K562 (cell line): ENCODE measurements at regions not wholly inside any gene's neighbourhood (a gene's known extent, or its start where the extent isn't known, plus 50 kb on each side); places are given as distances from the start of the nearest gene placed in this dataset.
"Not testable (repeated sequence)": the region's sequence is repeated elsewhere in the genome, so short reads cannot be mapped to it uniquely, and the experiment has no call there.

Experiments
- ATAC-seq: fragments of 200-7000 bp; cut with Tn5 transposase; 3 replicates; pipeline ENCODE4 v1.9.1; 2020; ENCODE audit warnings: moderate library complexity
- BruUV-seq: library from RNA; stranded (reverse); fragments of 400-500 nt; replicated peaks from 2 replicates; lab custom pipeline; 2021; lab: Mats Ljungman, UMichigan
- CTCF ChIA-PET: fragments of 300-600 bp; formaldehyde crosslinking; extraction: SDS; loops from one replicate; lab custom pipeline; 2021; ENCODE audit warnings: low intra/inter-chr PET ratio; lab: Yijun Ruan, JAX
- POLR2A ChIA-PET: fragments of 300-600, 350-650 bp; sonication (Branson Sonifier 250); formaldehyde crosslinking; extraction: SDS; loops from one replicate; lab custom pipeline; 2021; ENCODE audit warnings: antibody characterized with exemption, inconsistent platforms; lab: Yijun Ruan, JAX
- DNase-seq, 4 experiments: peaks; one replicate each; pipeline versions ENCODE4 v3.0.0 to v3.0.0-alpha.2; 2011 to 2018; ENCODE audit warnings: low spot score in 3 of 4, mixed read lengths in 3 of 4; ENCODE audit errors: extremely low read depth in 1 of 4
- FAIRE-seq: peaks from 2 replicates; lab custom pipeline; 2011; peaks lifted over from hg19 to GRCh38; lab: Jason Lieb, UNC
- H2AFZ ChIP-seq: 2 replicates; pipeline ENCODE4 v1.6.0; 2011; ENCODE audit warnings: low read depth, low read length, control low read depth, inconsistent platforms
- H3K27ac ChIP-seq: fragments of 200-600 bp; 3 replicates; pipeline ENCODE4 v1.8.0; 2011; ENCODE audit warnings: low read depth, mild to moderate bottlenecking, control low read depth, inconsistent platforms, low read length, moderate library complexity, mixed read lengths; ENCODE audit errors: extremely low read depth
- H3K27me3 ChIP-seq, 2 experiments: fragments of 300-600 bp in 1 of 2; 2 replicates in 1 of 2; 3 replicates in 1 of 2; pipeline versions ENCODE4 v1.6.0 to v1.8.0; 2011; ENCODE audit warnings: inconsistent platforms in 2 of 2, low read length in 2 of 2, mild to moderate bottlenecking in 1 of 2, mixed read lengths in 1 of 2, moderate library complexity in 1 of 2; ENCODE audit not compliant: control insufficient read depth in 2 of 2, insufficient read depth in 2 of 2
- H3K36me3 ChIP-seq: fragments of 300-600 bp; 3 replicates; pipeline ENCODE4 v1.8.0; 2011; ENCODE audit warnings: mild to moderate bottlenecking, low read length, inconsistent platforms; ENCODE audit not compliant: control insufficient read depth, insufficient read depth
- H3K4me1 ChIP-seq, 2 experiments: fragments of 200-600 bp in 1 of 2; replicated peaks in 1 of 2; 2 replicates in 1 of 2; 3 replicates in 1 of 2; pipeline versions ENCODE4 v1.5.1 to v1.8.0; 2011; ENCODE audit warnings: inconsistent platforms in 2 of 2, low read length in 2 of 2, mild to moderate bottlenecking in 1 of 2, mixed read lengths in 1 of 2, moderate library complexity in 1 of 2; ENCODE audit not compliant: control insufficient read depth in 2 of 2, insufficient read depth in 2 of 2
- H3K4me2 ChIP-seq: 2 replicates; pipeline ENCODE4 v1.6.1; 2011; ENCODE audit warnings: low read length, control low read depth, inconsistent platforms, mixed read lengths; ENCODE audit not compliant: insufficient read depth
- H3K4me3 ChIP-seq: fragments of 200-600 bp; sonication (generic), shearing (Covaris generic); 2 replicates; pipeline ENCODE4 v1.5.1; 2016; ENCODE audit warnings: control low read depth, inconsistent platforms
- H3K79me2 ChIP-seq: fragments of 200-600 bp; 3 replicates; pipeline ENCODE4 v1.8.0; 2011; ENCODE audit warnings: low read length, inconsistent platforms; ENCODE audit not compliant: control insufficient read depth, insufficient read depth
- H3K9ac ChIP-seq, 2 experiments: 2 replicates each; pipeline versions ENCODE4 v1.6.0 to v1.6.1; 2011; ENCODE audit warnings: low read depth in 2 of 2, low read length in 2 of 2, control low read depth in 1 of 2, inconsistent platforms in 1 of 2, mild to moderate bottlenecking in 1 of 2, mixed read lengths in 1 of 2; ENCODE audit not compliant: insufficient read depth in 1 of 2
- H3K9me1 ChIP-seq: one replicate; pipeline ENCODE4 v1.6.0; 2011; ENCODE audit warnings: inconsistent platforms, mild to moderate bottlenecking, low read length, moderate library complexity; ENCODE audit not compliant: control insufficient read depth, insufficient read depth
- H3K9me3 ChIP-seq: replicated peaks from 2 replicates; pipeline ENCODE4 v1.5.1; 2011; ENCODE audit warnings: low read depth, low read length, inconsistent platforms; ENCODE audit not compliant: control insufficient read depth, insufficient read depth
- H4K20me1 ChIP-seq: replicated peaks from 2 replicates; pipeline ENCODE4 v1.6.1; 2011; ENCODE audit warnings: low read length, inconsistent platforms, mixed read lengths; ENCODE audit not compliant: control insufficient read depth, insufficient read depth
- C11orf30 ChIP-seq: fragments of 450-650 bp; IDR thresholded peaks from 2 replicates; pipeline ENCODE4 v1.6.1; 2016; ENCODE audit warnings: low read depth, mild to moderate bottlenecking
- MAFF ChIP-seq: IDR thresholded peaks from 2 replicates; pipeline ENCODE4 v1.6.1; 2012; ENCODE audit warnings: low read length, improper control_type of control experiment
- MAFG ChIP-seq: fragments of 450-650 bp; conservative IDR thresholded peaks from 2 replicates; pipeline ENCODE4 v1.6.1; 2016; ENCODE audit warnings: missing genetic modification characterization, missing compliant biosample characterization
- MAFK ChIP-seq: IDR thresholded peaks from 2 replicates; pipeline ENCODE4 v1.6.1; 2011; ENCODE audit warnings: low read length, improper control_type of control experiment
- ZNF316 ChIP-seq: fragments of 450-650 bp; IDR thresholded peaks from 2 replicates; pipeline ENCODE4 v1.6.1; 2016
- WGBS: fragments of 100-300 bp; shearing (Covaris generic); methylation state at CpG from one replicate; pipeline ENCODE4 v1.1.6; 2016; ENCODE audit warnings: low coverage, mixed read lengths; ENCODE audit not compliant: insufficient coverage; ENCODE audit errors: missing lambda C conversion rate; 5-methylcytosine and 5-hydroxymethylcytosine counted together
- in situ Hi-C: fragments of 300-500 bp; cut with MboI; formaldehyde crosslinking; loops from 4 replicates; pipeline ENCODE4 v1.15.0; 2018; ENCODE audit warnings: inconsistent platforms, mixed read lengths
- intact Hi-C: fragments of 100-400 bp; cut with micrococcal nuclease; formaldehyde crosslinking; loops from 2 replicates; pipeline ENCODE4 v1.14.2; 2022

GRCh38 chr18:10613226-10613625 is 87.4 kb downstream of the NAPG start:
- CTCF ChIA-PET, H3K4me1 ChIP-seq, H3K36me3 ChIP-seq, H3K4me3 ChIP-seq, H3K27ac ChIP-seq, POLR2A ChIA-PET, H3K9me1 ChIP-seq, DNase-seq, H3K9me3 ChIP-seq, FAIRE-seq, H3K79me2 ChIP-seq, H2AFZ ChIP-seq, intact Hi-C loops, ATAC-seq, H3K27me3 ChIP-seq, BruUV-seq, H3K9ac ChIP-seq, H4K20me1 ChIP-seq, in situ Hi-C loops, H3K4me2 ChIP-seq: not testable (repeated sequence)
- TF ChIP-seq MAFF (peak; percentile 66), MAFK (peak; percentile 63), C11orf30 (peak; percentile 79), ZNF316 (peak; percentile 75), MAFG (tag) (peak; percentile 63)
- WGBS = 8% methylated on average over 1 of the region's 2 CpGs

GRCh38 chr18:10616714-10617113 is 90.9 kb downstream of the NAPG start:
- H2AFZ ChIP-seq, H3K9me1 ChIP-seq, H3K4me3 ChIP-seq, H3K9me3 ChIP-seq, ATAC-seq, intact Hi-C loops, H3K27ac ChIP-seq, H3K79me2 ChIP-seq, H3K4me2 ChIP-seq, BruUV-seq, H3K9ac ChIP-seq, H3K4me1 ChIP-seq, in situ Hi-C loops, H3K36me3 ChIP-seq, H3K27me3 ChIP-seq, DNase-seq, POLR2A ChIA-PET, H4K20me1 ChIP-seq, CTCF ChIA-PET: not testable (repeated sequence)
- FAIRE-seq = peak; percentile 51
- 8% methylated on average over 4 of the region's 4 CpGs for WGBS

GRCh38 chr18:10618797-10619196 is 93.0 kb downstream of the NAPG start:
- WGBS = 67% methylated on average over 1 of the region's 4 CpGs
- POLR2A ChIA-PET = not testable (repeated sequence)

More at GRCh38 chr18:10618797-10619196, 93.0 kb downstream of the NAPG start:
- H2AFZ ChIP-seq, H3K4me1 ChIP-seq, FAIRE-seq, H3K27me3 ChIP-seq, DNase-seq, H4K20me1 ChIP-seq, H3K4me3 ChIP-seq, H3K4me2 ChIP-seq, H3K9me3 ChIP-seq, H3K9me1 ChIP-seq, BruUV-seq, H3K27ac ChIP-seq, H3K36me3 ChIP-seq, H3K9ac ChIP-seq, ATAC-seq, H3K79me2 ChIP-seq, in situ Hi-C loops, intact Hi-C loops, CTCF ChIA-PET: not testable (repeated sequence)
